ENCODE measurements at regions not wholly inside any gene's neighbourhood (a gene's known extent, or its start where the extent isn't known, plus 50 kb on each side); places are given as distances from the start of the nearest gene placed in this dataset.

GRCh38 chr18:76713432-76713831, 108.9 kb upstream of the ZNF236 start:
- Histone ChIP-seq H3K9me3 (ENCODE audit: insufficient read depth, low read depth, low read length) (no peaks in the 10 kb centered on the region), H2AFZ (ENCODE audit: low read depth, low read length) (no peak overlapping the region), H3K9ac (ENCODE audit: low read length) (no peak overlapping the region), H3K4me2 (ENCODE audit: low read length) (no peak overlapping the region), H4K20me1 (ENCODE audit: insufficient read depth, low read length) (no peaks in the 10 kb centered on the region), H3K27me3 (ENCODE audit: insufficient read depth, low read length) (no peaks in the 10 kb centered on the region), H3K27ac (ENCODE audit: low read depth, low read length) (no peak overlapping the region), H3K4me3 (ENCODE audit: insufficient read depth, low read depth, low read length) (no peak overlapping the region), H3K79me2 (ENCODE audit: insufficient read depth, low read length) (no peaks in the 10 kb centered on the region), H3K36me3 (ENCODE audit: insufficient read depth, low read length) (no peaks in the 10 kb centered on the region), H3K4me1 (ENCODE audit: insufficient read depth, low read length) (no peaks in the 10 kb centered on the region)
- H3K4me3 Mint-ChIP-seq (ENCODE audit: unreplicated experiment), result no peak overlapping the region
- FAIRE-seq (no peak), DNase-seq (ENCODE audit: low read depth) (no peak)
- H3K27ac Mint-ChIP-seq (ENCODE audit: unreplicated experiment), result no peak overlapping the region
- H3K27me3 Mint-ChIP-seq (ENCODE audit: low read depth, unreplicated experiment), result peaks cover 9% of the 10 kb centered on the region
- H3K9me3 Mint-ChIP-seq (ENCODE audit: unreplicated experiment), result no peaks in the 10 kb centered on the region
- H3K36me3 Mint-ChIP-seq (ENCODE audit: low read depth, unreplicated experiment), result no peaks in the 10 kb centered on the region
- no peaks in the 10 kb centered on the region for H3K4me1 Mint-ChIP-seq (ENCODE audit: low read depth, unreplicated experiment)
- TF ChIP-seq EZH2 (IDR thresholded peaks at IDR 0.05; ENCODE audit: insufficient read depth, low read length) (no peak), CTCF (IDR thresholded peaks at IDR 0.05; ENCODE audit: insufficient read depth, low read depth, low read length) (no peak)

GRCh38 chr18:76712511-76713140, 109.7 kb upstream of the ZNF236 start:
- Histone ChIP-seq H3K4me2 (ENCODE audit: low read length) (no peak overlapping the region), H3K36me3 (ENCODE audit: insufficient read depth, low read length) (no peaks in the 10 kb centered on the region), H3K27ac (ENCODE audit: low read depth, low read length) (no peak overlapping the region), H3K9me3 (ENCODE audit: insufficient read depth, low read depth, low read length) (no peaks in the 10 kb centered on the region), H3K9ac (ENCODE audit: low read length) (no peak overlapping the region), H3K79me2 (ENCODE audit: insufficient read depth, low read length) (no peaks in the 10 kb centered on the region), H4K20me1 (ENCODE audit: insufficient read depth, low read length) (no peaks in the 10 kb centered on the region), H2AFZ (ENCODE audit: low read depth, low read length) (no peak overlapping the region), H3K27me3 (ENCODE audit: insufficient read depth, low read length) (no peaks in the 10 kb centered on the region), H3K4me1 (ENCODE audit: insufficient read depth, low read length) (no peaks in the 10 kb centered on the region), H3K4me3 (ENCODE audit: insufficient read depth, low read depth, low read length) (no peak overlapping the region)
- DNase-seq (ENCODE audit: low read depth) (no peak), FAIRE-seq (no peak)
- TF ChIP-seq CTCF (IDR thresholded peaks at IDR 0.05; ENCODE audit: insufficient read depth, low read depth, low read length) (no peak), EZH2 (IDR thresholded peaks at IDR 0.05; ENCODE audit: insufficient read depth, low read length) (no peak)
- H3K27ac Mint-ChIP-seq (ENCODE audit: unreplicated experiment), result no peak overlapping the region
- H3K9me3 Mint-ChIP-seq (ENCODE audit: unreplicated experiment), result no peaks in the 10 kb centered on the region
- peaks cover 14% of the 10 kb centered on the region for H3K27me3 Mint-ChIP-seq (ENCODE audit: low read depth, unreplicated experiment)
- no peaks in the 10 kb centered on the region for H3K4me1 Mint-ChIP-seq (ENCODE audit: low read depth, unreplicated experiment)
- H3K36me3 Mint-ChIP-seq (ENCODE audit: low read depth, unreplicated experiment), result no peaks in the 10 kb centered on the region
- no peak overlapping the region for H3K4me3 Mint-ChIP-seq (ENCODE audit: unreplicated experiment)

Measured in astrocyte (in vitro differentiated cells and primary cell).